ENCODE measurements at regions not wholly inside any gene's neighbourhood (a gene's known extent, or its start where the extent isn't known, plus 50 kb on each side); places are given as distances from the start of the nearest gene placed in this dataset.
A peak's percentile ranks its signal among the peaks of the same experiment; 100 is the strongest.

- no peak for DNase-seq (ENCODE audit: low spot score)
These were observed 240.7 kb downstream of the BUD13 start for GRCh38 chr11:116532066-116532465.

- DNase-seq (ENCODE audit: low spot score) = no peak
These were observed 242.1 kb downstream of the BUD13 start for GRCh38 chr11:116530705-116531104.

GRCh38 chr11:116529271-116529670 is 243.5 kb downstream of the BUD13 start:
- no peak for DNase-seq (ENCODE audit: low spot score)

- DNase-seq (ENCODE audit: low spot score) = no peak
These were observed 245.4 kb downstream of the BUD13 start for GRCh38 chr11:116527180-116527991.

- DNase-seq (ENCODE audit: low spot score) = no peak
These were observed 246.8 kb downstream of the BUD13 start for GRCh38 chr11:116525961-116526495.

- DNase-seq (ENCODE audit: low spot score) = no peak
These were observed 253.3 kb downstream of the BUD13 start for GRCh38 chr11:116519499-116519898.

- no peak for DNase-seq (ENCODE audit: low spot score)
These were observed 254.6 kb downstream of the BUD13 start for GRCh38 chr11:116518141-116518540.

- no peak for DNase-seq (ENCODE audit: low spot score)
These were observed 255.2 kb downstream of the BUD13 start for GRCh38 chr11:116517584-116517983.

GRCh38 chr11:116517077-116517476 is 255.7 kb downstream of the BUD13 start:
- DNase-seq (ENCODE audit: low spot score) = no peak

- DNase-seq (ENCODE audit: low spot score) = no peak
These were observed 257.1 kb downstream of the BUD13 start for GRCh38 chr11:116515664-116516184.

- peak; percentile 7 for DNase-seq (ENCODE audit: low spot score)
These were observed 258.9 kb downstream of the BUD13 start for GRCh38 chr11:116513894-116514293.

GRCh38 chr11:116513278-116513823 is 259.4 kb downstream of the BUD13 start:
- no peak for DNase-seq (ENCODE audit: low spot score)

- DNase-seq (ENCODE audit: low spot score) = no peak
These were observed 259.9 kb downstream of the BUD13 start for GRCh38 chr11:116512841-116513240.

- no peak for DNase-seq (ENCODE audit: low spot score)
These were observed 261.1 kb downstream of the BUD13 start for GRCh38 chr11:116511684-116512083.

- no peak for DNase-seq (ENCODE audit: low spot score)
These were observed 261.7 kb downstream of the BUD13 start for GRCh38 chr11:116510886-116511650.

GRCh38 chr11:116510166-116510565 is 262.6 kb downstream of the BUD13 start:
- no peak for DNase-seq (ENCODE audit: low spot score)

GRCh38 chr11:116509551-116509950 is 263.2 kb downstream of the BUD13 start:
- no peak for DNase-seq (ENCODE audit: low spot score)

GRCh38 chr11:116507849-116508695 is 264.7 kb downstream of the BUD13 start:
- no peak for DNase-seq (ENCODE audit: low spot score)

- DNase-seq (ENCODE audit: low spot score) = no peak
These were observed 265.8 kb downstream of the BUD13 start for GRCh38 chr11:116507016-116507415.

- DNase-seq (ENCODE audit: low spot score) = no peak
These were observed 266.4 kb downstream of the BUD13 start for GRCh38 chr11:116506263-116506825.
